ENCODE measurements at regions not wholly inside any gene's neighbourhood (a gene's known extent, or its start where the extent isn't known, plus 50 kb on each side); places are given as distances from the start of the nearest gene placed in this dataset.

DNA sequence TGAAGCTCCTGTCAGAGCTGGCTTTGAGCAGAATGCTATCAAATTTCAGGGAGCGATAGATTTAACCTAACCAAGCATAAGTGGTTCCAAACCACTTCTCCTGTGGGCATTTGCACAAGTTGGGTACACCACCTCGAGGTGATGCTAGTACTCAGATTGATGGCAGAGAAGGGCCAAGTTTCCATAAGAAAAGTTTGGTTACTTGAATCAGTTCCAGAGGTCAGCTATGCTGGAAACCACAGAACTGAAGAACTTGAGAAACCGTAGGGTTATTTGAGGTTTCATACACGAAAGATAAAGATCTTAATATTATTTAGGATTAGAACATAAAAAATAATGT is 238.2 kb upstream of the SOX11 start:
- no peaks in the 10 kb centered on the region for H3K27me3 Mint-ChIP-seq (ENCODE audit: insufficient read depth, unreplicated experiment)
- TF ChIP-seq, protein P1, sequence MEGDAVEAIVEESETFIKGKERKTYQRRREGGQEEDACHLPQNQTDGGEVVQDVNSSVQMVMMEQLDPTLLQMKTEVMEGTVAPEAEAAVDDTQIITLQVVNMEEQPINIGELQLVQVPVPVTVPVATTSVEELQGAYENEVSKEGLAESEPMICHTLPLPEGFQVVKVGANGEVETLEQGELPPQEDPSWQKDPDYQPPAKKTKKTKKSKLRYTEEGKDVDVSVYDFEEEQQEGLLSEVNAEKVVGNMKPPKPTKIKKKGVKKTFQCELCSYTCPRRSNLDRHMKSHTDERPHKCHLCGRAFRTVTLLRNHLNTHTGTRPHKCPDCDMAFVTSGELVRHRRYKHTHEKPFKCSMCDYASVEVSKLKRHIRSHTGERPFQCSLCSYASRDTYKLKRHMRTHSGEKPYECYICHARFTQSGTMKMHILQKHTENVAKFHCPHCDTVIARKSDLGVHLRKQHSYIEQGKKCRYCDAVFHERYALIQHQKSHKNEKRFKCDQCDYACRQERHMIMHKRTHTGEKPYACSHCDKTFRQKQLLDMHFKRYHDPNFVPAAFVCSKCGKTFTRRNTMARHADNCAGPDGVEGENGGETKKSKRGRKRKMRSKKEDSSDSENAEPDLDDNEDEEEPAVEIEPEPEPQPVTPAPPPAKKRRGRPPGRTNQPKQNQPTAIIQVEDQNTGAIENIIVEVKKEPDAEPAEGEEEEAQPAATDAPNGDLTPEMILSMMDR (IDR thresholded peaks at IDR 0.05; ENCODE audit: unreplicated experiment): no peak
- peak overlapping the region; percentile 49 for H3K27ac Mint-ChIP-seq (ENCODE audit: low read depth, unreplicated experiment)
- ChIA-PET POLR2A (interaction anchor here (0.7 to 1.1 kb wide), 2 partner anchors 13 to 1025 kb away, joined by 3 to 4 read pairs; no protein-coding TSS in a partner anchor), CTCF (no interaction called here)
- no peaks in the 10 kb centered on the region for H3K9me3 Mint-ChIP-seq (ENCODE audit: unreplicated experiment)
- peak; percentile 15 for DNase-seq (ENCODE audit: unreplicated experiment)
- BruUV-seq (replicated peaks): no TSS peak
- H3K4me1 Mint-ChIP-seq (ENCODE audit: insufficient read depth, unreplicated experiment): peaks cover 11% of the 10 kb centered on the region
- intact Hi-C loops (cut with micrococcal nuclease): no loop called here
- H3K4me3 Mint-ChIP-seq (ENCODE audit: unreplicated experiment): no peak overlapping the region
- no peaks in the 10 kb centered on the region for H3K36me3 Mint-ChIP-seq (ENCODE audit: insufficient read depth, unreplicated experiment)

DNA sequence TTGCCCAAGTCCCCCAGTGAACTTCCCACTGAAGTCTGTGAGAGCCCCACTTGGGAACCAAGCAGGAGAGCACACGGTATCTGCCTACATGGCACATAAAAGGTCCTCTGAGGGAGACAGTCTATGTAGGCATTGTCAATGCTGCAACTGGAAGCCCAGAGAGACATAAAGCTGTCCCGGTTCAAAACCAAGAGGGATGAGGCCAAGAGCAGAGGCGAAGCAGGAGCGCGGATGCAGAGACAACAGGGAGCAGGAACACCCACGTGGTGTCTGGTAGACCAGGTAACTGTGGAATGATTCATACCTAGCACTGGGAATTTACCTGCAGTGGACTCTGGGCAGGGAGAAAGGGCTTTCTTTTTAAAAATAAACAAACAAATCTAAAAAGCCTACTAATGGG is 233.1 kb upstream of the SOX11 start:
- H3K27ac Mint-ChIP-seq (ENCODE audit: low read depth, unreplicated experiment): peak overlapping the region; percentile 6
- POLR2A ChIA-PET: no interaction called here
- peaks cover 6% of the 10 kb centered on the region for H3K4me1 Mint-ChIP-seq (ENCODE audit: insufficient read depth, unreplicated experiment)
- H3K36me3 Mint-ChIP-seq (ENCODE audit: insufficient read depth, unreplicated experiment): no peaks in the 10 kb centered on the region
- H3K9me3 Mint-ChIP-seq (ENCODE audit: unreplicated experiment): no peaks in the 10 kb centered on the region
- H3K27me3 Mint-ChIP-seq (ENCODE audit: insufficient read depth, unreplicated experiment): no peaks in the 10 kb centered on the region
- intact Hi-C loops (cut with micrococcal nuclease): no loop called here
- DNase-seq (ENCODE audit: unreplicated experiment): no peak
- no TSS peak for BruUV-seq (replicated peaks)
- TF ChIP-seq, protein P1 (IDR thresholded peaks at IDR 0.05; ENCODE audit: unreplicated experiment): no peak
- H3K4me3 Mint-ChIP-seq (ENCODE audit: unreplicated experiment): no peak overlapping the region
- CTCF ChIA-PET: no interaction called here

DNA sequence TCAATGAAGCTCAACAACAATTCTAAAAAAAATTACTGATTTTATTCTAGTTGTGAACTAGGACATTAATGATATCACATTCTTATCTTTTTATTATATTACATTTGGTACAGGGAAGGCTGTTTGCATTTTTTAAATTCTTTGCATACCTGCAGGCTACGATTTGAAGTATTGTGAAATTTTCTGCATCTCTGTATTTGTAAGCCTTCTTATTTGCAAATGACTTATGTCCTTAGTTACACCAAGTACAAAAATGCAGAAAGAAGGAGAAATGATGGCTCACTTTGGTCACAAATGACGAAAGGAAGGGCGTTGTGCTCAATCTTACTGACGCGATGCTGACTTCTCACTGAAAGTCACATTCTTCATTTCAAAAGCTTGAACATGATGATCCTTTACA is 227.5 kb upstream of the SOX11 start:
- no peak overlapping the region for H3K4me3 Mint-ChIP-seq (ENCODE audit: unreplicated experiment)
- H3K9me3 Mint-ChIP-seq (ENCODE audit: unreplicated experiment): no peaks in the 10 kb centered on the region
- POLR2A ChIA-PET: no interaction called here
- TF ChIP-seq, protein P1 (IDR thresholded peaks at IDR 0.05; ENCODE audit: unreplicated experiment): no peak
- no TSS peak for BruUV-seq (replicated peaks)
- H3K27me3 Mint-ChIP-seq (ENCODE audit: insufficient read depth, unreplicated experiment): no peaks in the 10 kb centered on the region
- peaks cover 10% of the 10 kb centered on the region for H3K4me1 Mint-ChIP-seq (ENCODE audit: insufficient read depth, unreplicated experiment)
- intact Hi-C loops (cut with micrococcal nuclease): no loop called here
- no peaks in the 10 kb centered on the region for H3K36me3 Mint-ChIP-seq (ENCODE audit: insufficient read depth, unreplicated experiment)
- H3K27ac Mint-ChIP-seq (ENCODE audit: low read depth, unreplicated experiment): no peak overlapping the region
- no peak for DNase-seq (ENCODE audit: unreplicated experiment)
- CTCF ChIA-PET: interaction anchor here (1.4 kb wide), 1 partner anchor 12 kb away, joined by 5 read pairs; no protein-coding TSS in a partner anchor

DNA sequence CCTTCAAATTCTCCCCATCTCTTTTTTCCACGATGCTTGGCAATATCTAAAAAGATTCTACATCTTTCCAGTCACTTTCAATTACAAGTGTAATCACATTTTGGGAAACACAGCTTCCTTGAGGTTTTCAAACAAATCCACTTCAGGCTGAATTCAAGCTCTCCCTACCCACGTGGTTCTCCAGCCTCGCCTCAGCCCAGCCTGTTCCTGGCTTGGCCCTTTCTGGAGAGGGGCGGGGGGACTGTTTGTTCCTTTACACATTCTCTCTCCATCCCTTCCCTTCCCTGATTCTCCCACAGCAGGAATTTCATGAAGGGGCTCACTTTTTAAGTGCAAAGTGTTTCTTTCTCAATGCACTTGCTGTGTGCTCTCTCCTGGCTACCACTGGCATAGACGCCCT is 226.3 kb upstream of the SOX11 start:
- no peak overlapping the region for H3K4me3 Mint-ChIP-seq (ENCODE audit: unreplicated experiment)
- no peaks in the 10 kb centered on the region for H3K36me3 Mint-ChIP-seq (ENCODE audit: insufficient read depth, unreplicated experiment)
- TF ChIP-seq, protein P1 (IDR thresholded peaks at IDR 0.05; ENCODE audit: unreplicated experiment): no peak
- no peak for DNase-seq (ENCODE audit: unreplicated experiment)
- ChIA-PET CTCF (interaction anchor here (0.6 kb wide), 1 partner anchor 47 kb away, joined by 3 read pairs; no protein-coding TSS in a partner anchor), POLR2A (no interaction called here)
- intact Hi-C loops (cut with micrococcal nuclease): no loop called here
- H3K27ac Mint-ChIP-seq (ENCODE audit: low read depth, unreplicated experiment): no peak overlapping the region
- BruUV-seq (replicated peaks): no TSS peak
- no peaks in the 10 kb centered on the region for H3K9me3 Mint-ChIP-seq (ENCODE audit: unreplicated experiment)
- no peaks in the 10 kb centered on the region for H3K27me3 Mint-ChIP-seq (ENCODE audit: insufficient read depth, unreplicated experiment)
- H3K4me1 Mint-ChIP-seq (ENCODE audit: insufficient read depth, unreplicated experiment): peaks cover 10% of the 10 kb centered on the region
